CD4-positive, alpha-beta T cell (primary cell): ENCODE measurements at regions not wholly inside any gene's neighbourhood (a gene's known extent, or its start where the extent isn't known, plus 50 kb on each side); places are given as distances from the start of the nearest gene placed in this dataset.

ENCODE experiments used
- ATAC-seq: fragments of 200-7000 bp; cut with Tn5 transposase; one replicate; pipeline ENCODE4 v1.10.0; 2022; ENCODE audit warnings: mild to moderate bottlenecking; ENCODE audit not compliant: poor library complexity
- CTCF ChIA-PET: fragments of 350-600 bp; sonication (Branson Sonifier 250); formaldehyde crosslinking; loops from one replicate; lab custom pipeline; 2021; ENCODE audit warnings: antibody characterized with exemption, inconsistent platforms; lab: Charles Lee
- POLR2A ChIA-PET: fragments of 350-600 bp; sonication (Branson Sonifier 250); formaldehyde crosslinking; loops from one replicate; lab custom pipeline; 2021; ENCODE audit warnings: antibody characterized with exemption, inconsistent platforms; lab: Charles Lee
- DNase-seq, 14 experiments: peaks; one replicate each; pipeline ENCODE4 v3.0.0-alpha.2; 2013 to 2020; ENCODE audit warnings: mixed read lengths in 2 of 14
- H3K27ac ChIP-seq, 2 donors: one replicate each; pipeline versions ENCODE4 v1.5.1 to v1.7.0; 2013; ENCODE audit warnings: low read length in 2 of 2, low read depth in 1 of 2, mild to moderate bottlenecking in 1 of 2
- H3K27me3 ChIP-seq, 2 experiments: 1 replicate in 1 of 2; 2 replicates in 1 of 2; pipeline versions ENCODE4 v1.6.1 to v1.7.0; 2013; ENCODE audit warnings: low read length in 2 of 2, control low read depth in 1 of 2, mild to moderate bottlenecking in 1 of 2, moderate library complexity in 1 of 2; ENCODE audit not compliant: insufficient read depth in 2 of 2, control insufficient read depth in 1 of 2
- H3K36me3 ChIP-seq: one replicate; pipeline ENCODE4 v1.6.1; 2013; ENCODE audit warnings: low read length, control low read depth; ENCODE audit not compliant: insufficient read depth
- H3K4me1 ChIP-seq: one replicate; pipeline ENCODE4 v1.6.1; 2013; ENCODE audit warnings: low read length, control low read depth; ENCODE audit not compliant: insufficient read depth
- H3K4me3 ChIP-seq: one replicate; pipeline ENCODE4 v1.5.1; 2013; ENCODE audit warnings: mild to moderate bottlenecking, low read length, moderate library complexity
- H3K9me3 ChIP-seq, 2 experiments: 1 replicate in 1 of 2; 2 replicates in 1 of 2; pipeline versions ENCODE4 v1.6.1 to v1.7.0; 2013; ENCODE audit warnings: low read length in 2 of 2, mild to moderate bottlenecking in 2 of 2, control low read depth in 1 of 2, moderate library complexity in 1 of 2; ENCODE audit not compliant: control insufficient read depth in 1 of 2, insufficient read depth in 1 of 2
- H3K27ac Mint-ChIP-seq: one replicate; pipeline ENCODE4 v1.8.0; 2020; ENCODE audit warnings: mixed read lengths
- H3K27me3 Mint-ChIP-seq: one replicate; pipeline ENCODE4 v1.8.0; 2021; ENCODE audit warnings: mixed read lengths
- H3K36me3 Mint-ChIP-seq: one replicate; pipeline ENCODE4 v1.8.0; 2021; ENCODE audit warnings: low read depth, mixed read lengths
- H3K4me1 Mint-ChIP-seq: one replicate; pipeline ENCODE4 v1.8.0; 2021; ENCODE audit warnings: low read depth, mixed read lengths
- H3K4me3 Mint-ChIP-seq: one replicate; pipeline ENCODE4 v1.8.0; 2020; ENCODE audit warnings: mild to moderate bottlenecking, mixed read lengths
- H3K9me3 Mint-ChIP-seq: one replicate; pipeline ENCODE4 v1.8.0; 2020; ENCODE audit warnings: mixed read lengths
- CTCF ChIP-seq: fragments of 200-600 bp; IDR thresholded peaks from one replicate; pipeline ENCODE4 v1.8.0; 2022; ENCODE audit warnings: antibody characterized with exemption, mild to moderate bottlenecking
- intact Hi-C, 2 experiments: fragments of 100-400 bp; cut with DNase I in 1 of 2; cut with micrococcal nuclease in 1 of 2; formaldehyde crosslinking; loops; one replicate each; pipeline versions ENCODE4 v1.15.1 to v1.9.0; 2023 to 2025; cut with DNase I, micrococcal nuclease

- peaks cover 0 to 15% of the 10 kb centered on the region in 2 experiments for H3K9me3 ChIP-seq
- H3K4me3 ChIP-seq = no peak overlapping the region
- intact Hi-C loops = no loop called here
- ChIA-PET CTCF (no interaction called here), POLR2A (no interaction called here)
- no peak overlapping the region for H3K27ac Mint-ChIP-seq
- H3K27me3 ChIP-seq = no peaks in the 10 kb centered on the region
- no peaks in the 10 kb centered on the region for H3K4me1 ChIP-seq
- peaks cover 1% of the 10 kb centered on the region for H3K9me3 Mint-ChIP-seq
- no peaks in the 10 kb centered on the region for H3K4me1 Mint-ChIP-seq
- H3K36me3 ChIP-seq = no peaks in the 10 kb centered on the region
- H3K4me3 Mint-ChIP-seq = no peak overlapping the region
- no peaks in the 10 kb centered on the region for H3K36me3 Mint-ChIP-seq
- H3K27me3 Mint-ChIP-seq = no peaks in the 10 kb centered on the region
- DNase-seq (no peak), ATAC-seq (no peak)
- TF ChIP-seq CTCF = no peak
- H3K27ac ChIP-seq = no peak overlapping the region
Observed at GRCh38 chr5:10124287-10124686, 125.4 kb downstream of the ATPSCKMT start.

- Mint-ChIP-seq H3K27ac (no peak overlapping the region), H3K9me3 (peaks cover 1% of the 10 kb centered on the region), H3K4me1 (no peaks in the 10 kb centered on the region), H3K4me3 (no peak overlapping the region), H3K36me3 (no peaks in the 10 kb centered on the region), H3K27me3 (no peaks in the 10 kb centered on the region)
- POLR2A ChIA-PET = no interaction called here
- no peaks in the 10 kb centered on the region for H3K27me3 ChIP-seq
- no peak for DNase-seq
- no peaks in the 10 kb centered on the region for H3K4me1 ChIP-seq
- no peaks in the 10 kb centered on the region for H3K36me3 ChIP-seq
- TF ChIP-seq CTCF = no peak
- ATAC-seq = no peak
- H3K4me3 ChIP-seq = no peak overlapping the region
- CTCF ChIA-PET = no interaction called here
- H3K9me3 ChIP-seq = peaks cover 0 to 15% of the 10 kb centered on the region in 2 experiments
- intact Hi-C loops = no loop called here
- no peak overlapping the region for H3K27ac ChIP-seq
Observed at GRCh38 chr5:10123254-10123989, 126.3 kb downstream of the ATPSCKMT start.

GRCh38 chr5:10122076-10122726 lies 127.5 kb downstream of the ATPSCKMT start:
- Mint-ChIP-seq H3K9me3 (peaks cover 3% of the 10 kb centered on the region), H3K36me3 (no peaks in the 10 kb centered on the region), H3K27ac (no peak overlapping the region), H3K4me3 (no peak overlapping the region), H3K4me1 (no peaks in the 10 kb centered on the region), H3K27me3 (no peaks in the 10 kb centered on the region)
- Histone ChIP-seq H3K4me1 (no peaks in the 10 kb centered on the region), H3K9me3 (peaks cover 0 to 6% of the 10 kb centered on the region in 2 experiments), H3K4me3 (no peak overlapping the region), H3K36me3 (no peaks in the 10 kb centered on the region), H3K27me3 (no peaks in the 10 kb centered on the region), H3K27ac (no peak overlapping the region)
- ChIA-PET CTCF (no interaction called here), POLR2A (no interaction called here)
- intact Hi-C loops = no loop called here
- ATAC-seq (no peak), DNase-seq (no peak)
- no peak for TF ChIP-seq CTCF
